Mucosa of descending colon (tissue), 3 donors: ENCODE measurements at regions not wholly inside any gene's neighbourhood (a gene's known extent, or its start where the extent isn't known, plus 50 kb on each side); places are given as distances from the start of the nearest gene placed in this dataset.

Experiments
- ATAC-seq: fragments of 200-7000 bp; cut with Tn5 transposase; one replicate; pipeline ENCODE4 v1.9.1; 2020; ENCODE audit warnings: mild to moderate bottlenecking, moderate library complexity
- DNase-seq, 3 donors: peaks; one replicate each; pipeline ENCODE4 v3.0.0-alpha.2; 2020
- H3K36me3 ChIP-seq: fragments of 200-600 bp; one replicate; pipeline ENCODE4 v1.8.0; 2021; ENCODE audit warnings: low read depth, mild to moderate bottlenecking
- H3K4me1 ChIP-seq: fragments of 200-600 bp; one replicate; pipeline ENCODE4 v1.8.0; 2021; ENCODE audit warnings: low read depth, mild to moderate bottlenecking
- H3K4me3 ChIP-seq: fragments of 200-600 bp; one replicate; pipeline ENCODE4 v1.8.0; 2021; ENCODE audit warnings: mild to moderate bottlenecking
- H3K9me3 ChIP-seq: fragments of 200-600 bp; one replicate; pipeline ENCODE4 v1.8.0; 2021; ENCODE audit warnings: mild to moderate bottlenecking
- intact Hi-C, 2 donors: fragments of 100-400 bp; cut with DNase I in 1 of 2; cut with micrococcal nuclease in 1 of 2; formaldehyde crosslinking; loops; one replicate each; pipeline versions ENCODE4 v1.11.0 to v1.11.1; 2022; cut with DNase I, micrococcal nuclease
- TF ChIP-seq, protein P1 (sequence below): fragments of 200-600 bp; IDR thresholded peaks from one replicate; pipeline ENCODE4 v1.8.0; 2022; ENCODE audit warnings: antibody characterized with exemption, mild to moderate bottlenecking
- donor health status: DM: no; HTN: no; CAD: no; lungs with moderate emphysema.
- donor health status: DM: no; HTN: no; CAD: no.
- donor health status: DM: no; HTN: yes; CAD: no.

DNA sequence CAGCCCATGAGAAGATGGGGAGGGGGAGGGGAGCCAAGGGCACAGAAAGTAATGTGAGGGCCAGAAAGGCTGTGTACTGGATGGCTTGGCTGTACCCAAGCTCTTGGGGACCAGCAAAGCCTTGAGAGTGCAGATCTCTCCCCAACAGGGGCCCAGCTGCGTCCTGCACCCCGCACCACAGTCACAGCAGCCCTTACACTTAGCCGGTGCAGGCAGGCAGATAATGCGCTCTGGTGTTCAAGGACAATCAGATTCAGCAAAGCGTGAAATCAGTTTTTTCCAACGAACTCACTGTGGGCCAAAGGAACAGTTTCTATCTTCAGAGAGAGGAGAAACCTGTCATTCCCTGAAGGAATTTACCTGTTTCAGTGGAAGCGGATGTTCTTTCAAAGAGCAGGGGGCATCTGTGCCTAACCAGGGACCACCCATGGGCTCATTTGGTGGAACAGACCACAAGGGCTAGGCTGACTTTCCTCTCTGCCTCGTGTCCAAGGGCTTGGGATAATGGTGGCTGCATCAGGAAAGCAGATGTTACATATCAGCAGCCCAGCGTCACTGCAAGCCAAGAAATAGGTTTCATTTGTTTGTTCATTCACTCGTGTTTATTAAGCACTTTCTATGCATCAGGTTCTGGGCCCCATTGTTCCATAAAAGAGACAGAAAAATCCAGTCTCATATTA is 81.2 kb upstream of the SPON1 start:
- Histone ChIP-seq H3K36me3 (no peaks in the 10 kb centered on the region), H3K4me1 (peaks cover 4% of the 10 kb centered on the region), H3K9me3 (no peaks in the 10 kb centered on the region), H3K4me3 (no peak overlapping the region)
- intact Hi-C loops: no loop called here
- TF ChIP-seq, protein P1, sequence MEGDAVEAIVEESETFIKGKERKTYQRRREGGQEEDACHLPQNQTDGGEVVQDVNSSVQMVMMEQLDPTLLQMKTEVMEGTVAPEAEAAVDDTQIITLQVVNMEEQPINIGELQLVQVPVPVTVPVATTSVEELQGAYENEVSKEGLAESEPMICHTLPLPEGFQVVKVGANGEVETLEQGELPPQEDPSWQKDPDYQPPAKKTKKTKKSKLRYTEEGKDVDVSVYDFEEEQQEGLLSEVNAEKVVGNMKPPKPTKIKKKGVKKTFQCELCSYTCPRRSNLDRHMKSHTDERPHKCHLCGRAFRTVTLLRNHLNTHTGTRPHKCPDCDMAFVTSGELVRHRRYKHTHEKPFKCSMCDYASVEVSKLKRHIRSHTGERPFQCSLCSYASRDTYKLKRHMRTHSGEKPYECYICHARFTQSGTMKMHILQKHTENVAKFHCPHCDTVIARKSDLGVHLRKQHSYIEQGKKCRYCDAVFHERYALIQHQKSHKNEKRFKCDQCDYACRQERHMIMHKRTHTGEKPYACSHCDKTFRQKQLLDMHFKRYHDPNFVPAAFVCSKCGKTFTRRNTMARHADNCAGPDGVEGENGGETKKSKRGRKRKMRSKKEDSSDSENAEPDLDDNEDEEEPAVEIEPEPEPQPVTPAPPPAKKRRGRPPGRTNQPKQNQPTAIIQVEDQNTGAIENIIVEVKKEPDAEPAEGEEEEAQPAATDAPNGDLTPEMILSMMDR: no peak
- no peak for DNase-seq
- no peak for ATAC-seq

DNA sequence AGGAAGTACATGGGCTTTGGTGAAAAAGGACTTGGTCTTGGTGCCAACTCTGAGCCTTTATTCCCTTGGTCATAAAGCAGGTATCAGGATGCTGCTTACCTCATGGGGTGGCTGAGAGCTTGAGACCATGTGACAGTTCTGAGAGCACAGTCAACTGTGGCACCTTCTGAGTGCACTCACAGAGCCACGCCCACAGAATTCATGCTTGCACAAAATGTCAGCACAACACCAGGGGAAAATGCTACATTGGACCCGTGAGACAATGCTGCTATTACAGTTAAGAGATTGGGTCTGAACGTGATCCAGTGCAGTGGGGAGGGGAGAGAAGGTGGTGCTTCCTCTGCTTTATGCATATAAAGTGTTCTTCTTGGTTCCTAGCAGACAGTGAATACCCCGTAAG is 79.5 kb upstream of the SPON1 start:
- Histone ChIP-seq H3K36me3 (no peaks in the 10 kb centered on the region), H3K4me3 (no peak overlapping the region), H3K4me1 (peaks cover 4% of the 10 kb centered on the region), H3K9me3 (no peaks in the 10 kb centered on the region)
- TF ChIP-seq, protein P1: no peak
- DNase-seq: peak in 1 of 3 donors; percentile 59
- intact Hi-C loops: no loop called here
- peak; percentile 83 for ATAC-seq

DNA sequence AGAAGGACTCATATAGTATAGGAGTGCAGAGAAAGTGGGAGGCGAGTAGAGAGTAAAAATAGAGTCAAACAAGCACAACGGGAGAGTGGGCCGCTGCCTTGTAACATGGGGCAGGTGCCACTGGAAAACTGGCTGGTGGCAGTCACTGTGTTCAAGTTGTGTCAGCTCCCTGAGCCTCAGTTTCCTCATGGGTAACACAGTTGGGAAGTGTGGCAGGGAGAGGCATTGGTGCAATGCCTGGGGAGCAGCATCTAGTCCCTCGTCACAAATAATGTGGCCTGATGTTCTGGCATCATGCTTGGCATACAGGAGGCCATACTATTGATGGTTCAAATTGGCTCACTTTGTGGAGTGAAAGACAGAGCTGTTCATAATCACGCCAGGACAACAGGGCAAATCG is 78.9 kb upstream of the SPON1 start:
- DNase-seq (no peak), ATAC-seq (no peak)
- TF ChIP-seq, protein P1: no peak
- H3K36me3 ChIP-seq: no peaks in the 10 kb centered on the region
- H3K9me3 ChIP-seq: no peaks in the 10 kb centered on the region
- peaks cover 4% of the 10 kb centered on the region for H3K4me1 ChIP-seq
- intact Hi-C loops: no loop called here
- H3K4me3 ChIP-seq: no peak overlapping the region

DNA sequence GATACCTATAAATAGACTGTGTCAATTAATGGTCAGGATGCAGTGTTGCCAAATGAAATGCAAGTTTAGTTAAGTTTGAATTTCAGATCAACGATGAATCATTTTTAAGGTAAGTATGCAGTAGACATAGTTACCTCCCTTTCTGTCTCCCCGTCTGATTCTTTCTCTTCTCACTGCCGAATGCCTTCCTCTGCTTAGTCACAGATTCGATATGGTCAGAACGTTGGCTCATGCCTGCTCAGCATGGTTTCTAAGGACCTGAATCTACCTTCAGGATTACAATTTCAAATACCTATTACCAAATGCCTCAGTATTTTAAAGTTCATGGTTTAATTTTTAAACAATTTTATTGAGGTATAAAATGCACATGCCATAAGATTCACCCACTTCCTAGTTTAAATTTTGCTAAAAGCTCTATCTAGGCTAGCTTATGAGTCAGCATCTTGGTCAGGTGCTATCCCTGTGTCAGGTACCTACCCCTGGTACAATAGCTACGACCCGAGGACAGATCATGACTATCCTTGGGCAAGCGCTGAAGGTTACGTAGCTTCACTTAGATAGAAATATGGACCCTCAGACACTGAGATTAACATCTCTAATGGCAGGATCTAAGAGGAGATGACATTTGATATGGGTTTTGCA is 78.2 kb upstream of the SPON1 start:
- intact Hi-C loops: no loop called here
- no peak overlapping the region for H3K4me3 ChIP-seq
- DNase-seq (no peak), ATAC-seq (peak; percentile 76)
- H3K9me3 ChIP-seq: no peaks in the 10 kb centered on the region
- peaks cover 4% of the 10 kb centered on the region for H3K4me1 ChIP-seq
- no peaks in the 10 kb centered on the region for H3K36me3 ChIP-seq
- TF ChIP-seq, protein P1: no peak

DNA sequence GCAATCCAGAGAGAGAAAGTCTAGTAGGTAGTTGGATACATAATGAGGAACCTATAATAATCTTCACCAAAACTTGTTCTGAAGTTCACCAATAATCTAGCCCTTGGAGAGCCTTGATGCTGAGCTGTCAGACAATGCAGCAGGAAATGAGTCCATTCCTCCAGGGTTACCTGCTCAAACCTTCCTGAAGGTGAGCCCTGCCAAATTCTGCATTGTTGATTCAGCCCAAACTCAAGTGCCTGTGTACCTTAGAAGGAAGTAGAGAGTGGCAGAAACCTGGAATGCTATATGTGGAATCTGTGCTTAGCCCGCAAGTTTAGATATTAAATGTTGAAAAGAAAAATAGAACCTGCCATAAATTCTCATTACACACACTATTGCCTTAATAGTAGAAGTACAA is 77.4 kb upstream of the SPON1 start:
- Histone ChIP-seq H3K36me3 (no peaks in the 10 kb centered on the region), H3K9me3 (no peaks in the 10 kb centered on the region), H3K4me1 (peaks cover 4% of the 10 kb centered on the region), H3K4me3 (no peak overlapping the region)
- intact Hi-C loops: no loop called here
- TF ChIP-seq, protein P1: no peak
- peak; percentile 30 for ATAC-seq
- no peak for DNase-seq
